HUDEP-2 (cell line): ENCODE measurements at regions not wholly inside any gene's neighbourhood (a gene's known extent, or its start where the extent isn't known, plus 50 kb on each side); places are given as distances from the start of the nearest gene placed in this dataset.

Experiments used
- DNase-seq, 76 experiments: peaks; one replicate each; lab custom pipeline; 2025; ENCODE audit not compliant: unreplicated experiment in 76 of 76; lab: John Stamatoyannopoulos, UW

GRCh38 chr13:110097013-110097412 lies 209.9 kb downstream of the COL4A1 start:
- no peak for DNase-seq

DNA sequence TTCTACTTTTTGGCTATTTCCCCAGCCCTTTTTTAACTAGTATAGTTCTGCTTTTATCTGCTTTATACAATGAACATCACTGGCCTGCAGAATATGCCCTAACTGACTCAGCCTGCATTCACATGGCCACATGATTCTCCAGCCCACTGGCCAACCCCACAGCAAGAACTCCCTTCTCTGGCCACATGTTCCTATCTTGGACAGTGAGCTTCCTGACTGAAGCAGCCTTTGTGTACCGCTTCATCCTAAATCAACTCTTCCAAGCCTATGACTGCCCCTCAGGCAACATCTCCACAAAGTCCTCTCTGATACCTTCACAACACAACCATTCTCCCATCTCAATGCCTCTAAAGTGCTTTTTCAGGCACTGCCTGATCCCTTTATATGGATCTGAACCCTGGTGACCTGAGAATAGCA lies 214.1 kb downstream of the COL4A1 start:
- no peak for DNase-seq

- DNase-seq = no peak
Measured at GRCh38 chr13:110089815-110090214, 217.1 kb downstream of the COL4A1 start.

DNA sequence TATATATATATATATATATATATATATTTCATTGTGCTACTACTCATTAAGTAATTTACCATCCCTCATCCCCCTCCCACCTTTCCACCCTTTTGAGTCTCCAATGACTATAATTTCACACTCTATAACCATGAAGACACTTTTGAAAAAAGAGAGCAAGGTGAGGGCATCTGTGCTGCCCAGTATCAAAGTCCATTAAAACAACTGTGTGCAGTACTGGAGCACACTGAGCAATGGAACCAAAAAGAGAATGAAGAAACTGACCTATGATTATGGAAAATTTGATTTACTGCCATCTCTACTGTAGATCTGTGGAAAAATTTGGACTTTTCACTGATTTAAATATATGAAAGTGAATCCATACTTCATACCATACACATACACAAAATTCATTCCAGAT lies 217.9 kb downstream of the COL4A1 start:
- no peak for DNase-seq

GRCh38 chr13:110073982-110074381 lies 233.0 kb downstream of the COL4A1 start:
- DNase-seq = no peak

DNA sequence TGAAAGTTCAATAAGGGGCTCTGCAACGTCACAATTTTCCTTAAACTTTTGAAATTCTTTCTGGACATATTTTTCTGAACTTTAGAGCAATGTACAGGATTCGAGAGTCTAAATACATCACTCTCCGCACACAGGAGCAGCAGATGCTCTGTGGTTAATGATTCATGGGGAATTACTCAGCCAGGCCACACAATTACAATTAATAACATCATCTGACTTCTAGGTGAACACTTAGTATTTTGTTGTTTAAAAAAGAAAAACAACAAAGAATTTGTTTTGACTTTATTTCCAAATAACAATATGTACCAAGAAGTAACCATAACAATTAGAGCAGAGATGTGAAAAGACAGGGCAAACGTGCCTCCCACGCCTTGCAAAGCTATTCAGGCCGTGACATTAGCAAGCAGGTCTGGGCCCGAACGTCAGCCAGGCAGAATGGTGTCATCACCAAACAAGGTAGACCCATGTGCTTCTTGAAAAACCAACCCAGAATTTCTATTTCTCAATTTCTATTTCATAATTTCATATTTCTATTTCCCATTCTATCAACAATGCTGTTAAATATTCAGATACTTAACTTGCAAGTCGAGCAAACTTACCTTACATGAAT lies 236.3 kb downstream of the COL4A1 start:
- DNase-seq = no peak

DNA sequence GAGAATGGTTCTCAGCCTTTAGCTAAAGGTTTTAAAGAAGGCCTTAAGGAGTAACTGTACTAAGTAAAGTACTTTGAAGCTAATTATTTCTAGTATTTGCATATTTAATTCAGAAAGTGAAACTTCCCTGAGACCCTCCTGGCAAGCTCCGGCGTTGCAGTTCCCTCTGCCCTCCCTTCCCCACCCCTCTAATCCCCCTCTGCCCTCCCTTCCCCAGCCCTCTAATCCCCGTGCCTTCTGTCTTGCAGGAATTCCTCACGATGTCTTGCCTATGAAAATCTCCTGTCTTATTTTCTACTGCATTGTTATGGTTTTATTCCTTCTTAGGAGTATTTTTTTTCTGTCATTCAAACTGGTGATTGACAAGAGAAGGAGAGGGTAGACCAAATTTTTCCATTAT lies 236.9 kb downstream of the COL4A1 start:
- no peak for DNase-seq

DNA sequence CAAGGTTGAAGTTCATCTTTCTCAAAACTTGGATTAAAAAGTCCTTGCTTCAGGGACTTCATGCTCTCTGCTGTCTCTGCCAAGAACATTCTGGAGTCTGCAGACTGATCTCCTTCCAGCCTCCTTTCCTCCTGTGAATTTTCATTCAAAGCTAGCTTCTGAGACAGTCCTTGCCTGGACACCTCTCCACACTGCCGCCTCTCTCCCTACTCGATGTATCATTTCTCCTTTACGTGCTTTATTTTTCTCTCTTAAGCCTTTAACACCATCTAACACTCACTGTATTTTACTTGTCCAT lies 238.8 kb downstream of the COL4A1 start:
- DNase-seq = no peak

GRCh38 chr13:110067355-110068175 lies 239.4 kb downstream of the COL4A1 start:
- DNase-seq = no peak

DNA sequence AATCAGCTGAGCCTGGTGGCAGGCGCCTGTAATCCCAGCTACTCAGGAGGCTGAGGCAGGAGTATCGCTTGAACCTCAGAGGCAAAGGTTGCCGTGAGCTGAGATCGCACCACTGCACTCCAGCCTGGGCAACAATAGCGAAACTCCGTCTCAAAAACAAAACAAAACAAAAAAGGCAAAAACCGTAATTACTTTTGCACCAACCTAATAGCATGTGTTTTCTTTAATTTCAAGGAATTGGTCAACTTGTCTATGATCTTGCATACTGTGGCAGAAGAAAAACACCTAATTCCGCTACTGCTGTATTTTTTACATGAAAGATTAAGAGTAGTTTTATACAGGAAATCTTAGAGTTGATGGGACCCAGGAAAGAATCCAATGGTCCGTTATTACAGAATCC lies 241.2 kb downstream of the COL4A1 start:
- no peak for DNase-seq

DNA sequence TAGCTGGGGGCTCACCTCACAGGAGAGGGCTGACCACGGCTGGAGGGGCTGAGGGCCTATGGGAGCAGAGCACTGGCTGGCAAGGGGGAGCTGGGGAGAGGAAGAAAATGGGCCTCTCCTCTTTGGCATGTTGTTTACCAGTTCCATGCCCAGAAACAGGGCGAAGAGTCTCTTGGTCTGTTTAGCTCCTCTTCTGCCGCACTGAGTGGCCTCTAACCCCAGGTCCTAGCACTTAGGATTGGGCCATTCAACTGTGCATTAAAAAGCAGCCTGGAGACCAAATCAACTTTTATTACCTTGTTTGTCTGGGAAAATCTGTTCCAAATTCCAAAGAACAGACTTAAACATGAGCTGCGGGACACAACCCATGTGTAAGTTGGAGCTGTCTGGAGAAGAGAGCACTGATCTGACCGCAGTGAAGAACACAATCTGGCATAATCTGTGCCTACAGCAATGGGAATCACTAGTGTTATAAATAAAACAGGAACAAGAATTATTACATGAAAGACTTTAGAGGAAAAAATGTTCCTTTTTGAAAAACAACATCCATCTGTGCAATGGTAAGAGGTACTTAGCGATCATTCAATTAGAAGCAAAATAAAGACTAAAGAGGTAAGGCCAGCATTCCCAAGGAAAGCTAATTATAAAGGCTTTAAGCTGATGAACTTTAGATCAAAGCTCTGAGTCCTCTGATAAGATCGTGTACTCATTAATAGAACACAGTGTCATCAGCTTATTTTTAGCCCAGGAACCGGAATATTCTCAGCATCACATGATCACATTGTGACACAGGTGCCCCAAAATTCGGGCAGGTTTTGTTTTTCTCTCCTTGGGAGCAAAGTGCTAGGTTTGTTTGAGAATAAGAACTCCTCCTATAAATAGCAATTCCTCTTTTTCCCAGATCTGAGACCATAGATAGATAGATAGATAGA lies 243.2 kb downstream of the COL4A1 start:
- no peak for DNase-seq

GRCh38 chr13:110062777-110063442 lies 244.0 kb downstream of the COL4A1 start:
- no peak for DNase-seq

DNA sequence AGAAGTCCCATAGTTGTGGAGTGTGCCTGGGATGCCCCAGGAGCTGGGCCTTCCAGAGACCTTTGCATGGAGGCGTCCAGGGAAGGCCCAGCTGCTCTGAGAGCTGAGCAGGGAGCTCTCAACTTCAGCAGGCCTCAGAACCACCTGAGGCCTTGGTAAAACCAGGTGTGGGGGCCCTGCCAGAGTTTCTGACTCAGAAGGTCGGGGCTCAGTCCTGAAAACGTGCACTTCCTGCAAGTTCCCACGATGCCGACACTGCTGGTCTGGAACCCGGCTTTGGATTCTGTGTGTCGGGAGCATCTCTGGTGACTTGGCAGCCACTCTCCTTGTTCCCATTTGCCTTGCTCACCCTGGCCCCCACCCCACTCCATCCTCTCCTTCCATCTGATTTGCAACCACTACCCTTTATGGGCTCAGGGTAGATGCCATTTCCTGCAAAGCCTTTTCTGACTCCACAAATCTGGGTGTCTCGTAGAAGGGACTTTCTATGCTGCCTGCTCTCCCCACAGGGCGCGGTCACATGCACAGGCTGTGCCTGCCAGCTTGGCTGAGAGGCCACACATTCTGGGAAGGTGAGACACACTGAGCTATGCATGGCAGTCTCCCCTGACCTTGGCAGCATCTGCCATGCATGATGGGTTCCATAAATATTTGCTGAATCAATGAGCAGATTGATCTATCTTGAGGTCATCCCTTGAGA lies 244.7 kb downstream of the COL4A1 start:
- no peak for DNase-seq

DNA sequence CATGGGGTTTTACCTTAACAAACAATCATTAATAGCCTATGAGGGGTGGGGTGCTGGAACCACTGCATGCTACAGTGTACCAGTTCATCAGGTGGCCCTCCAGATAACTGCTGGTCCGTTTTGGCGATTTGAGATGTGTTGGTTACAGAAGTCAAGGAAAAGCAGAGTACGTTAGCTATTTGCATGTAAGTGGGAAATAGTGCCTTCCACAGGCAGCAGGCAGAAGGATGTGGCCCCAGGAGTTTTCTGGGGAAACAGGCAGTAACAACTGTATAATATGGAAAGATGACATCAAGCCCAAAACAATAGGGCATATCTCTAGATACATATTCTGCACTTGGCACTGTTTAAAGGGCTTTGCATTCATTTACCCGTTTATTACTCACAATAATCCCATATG lies 245.7 kb downstream of the COL4A1 start:
- no peak for DNase-seq

DNA sequence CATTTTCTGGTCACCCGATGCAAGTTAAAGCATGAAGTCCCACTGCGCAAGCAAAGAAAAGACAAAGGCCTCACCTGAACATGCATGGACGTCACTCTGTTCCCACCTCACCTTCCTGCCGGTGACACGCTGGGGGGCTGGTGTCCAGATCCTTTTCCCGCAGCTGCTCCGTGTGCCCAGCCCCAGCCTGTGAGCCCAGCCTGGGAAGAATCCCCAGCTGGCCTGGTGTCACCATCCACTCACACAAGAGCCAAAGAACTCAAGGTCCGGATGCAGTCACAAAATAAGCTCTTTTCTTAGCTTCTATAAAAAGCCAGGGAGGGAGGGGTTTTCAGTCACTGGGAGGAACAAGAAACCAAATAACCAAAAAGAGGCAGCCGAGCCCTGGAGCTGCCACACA lies 249.9 kb downstream of the COL4A1 start:
- no peak for DNase-seq

DNA sequence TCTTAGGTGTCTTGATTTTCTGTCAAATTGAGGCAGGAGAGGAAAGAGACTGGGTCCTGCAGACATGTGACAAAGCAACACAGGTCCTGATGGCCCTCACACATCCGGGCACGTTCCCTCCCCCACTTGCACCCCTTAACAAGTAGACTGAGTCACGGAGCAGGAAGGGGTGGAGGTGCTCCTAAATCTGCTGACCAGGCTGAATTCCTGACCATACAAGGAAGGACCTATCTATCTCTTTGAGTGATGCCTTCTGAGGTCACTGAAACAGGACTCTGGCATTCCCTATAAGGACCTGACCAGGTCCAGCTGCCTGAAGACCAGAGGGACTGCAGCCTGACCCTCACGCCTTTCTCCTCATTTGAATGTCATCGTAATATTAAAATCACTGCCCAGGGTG lies 250.3 kb downstream of the COL4A1 start:
- no peak for DNase-seq

DNA sequence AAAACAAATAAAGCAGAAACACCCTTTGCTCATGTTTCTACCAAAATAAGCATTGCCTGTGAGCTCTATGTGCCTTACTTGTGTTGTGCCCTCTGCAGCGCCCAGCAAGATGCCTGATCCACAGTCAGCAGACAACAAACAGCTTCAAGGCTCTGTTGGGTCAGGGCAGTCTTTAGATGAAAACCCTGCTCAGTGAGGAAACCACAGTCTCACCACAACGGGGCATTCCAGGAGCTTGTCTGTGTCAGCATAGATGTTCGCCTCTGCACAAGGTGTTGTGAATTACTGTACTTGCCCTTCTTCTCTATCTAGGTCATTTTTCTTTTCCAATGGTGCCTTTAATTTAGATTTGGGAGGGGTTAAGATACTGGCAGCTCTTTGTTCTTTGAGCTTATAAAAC lies 251.9 kb downstream of the COL4A1 start:
- no peak for DNase-seq

DNA sequence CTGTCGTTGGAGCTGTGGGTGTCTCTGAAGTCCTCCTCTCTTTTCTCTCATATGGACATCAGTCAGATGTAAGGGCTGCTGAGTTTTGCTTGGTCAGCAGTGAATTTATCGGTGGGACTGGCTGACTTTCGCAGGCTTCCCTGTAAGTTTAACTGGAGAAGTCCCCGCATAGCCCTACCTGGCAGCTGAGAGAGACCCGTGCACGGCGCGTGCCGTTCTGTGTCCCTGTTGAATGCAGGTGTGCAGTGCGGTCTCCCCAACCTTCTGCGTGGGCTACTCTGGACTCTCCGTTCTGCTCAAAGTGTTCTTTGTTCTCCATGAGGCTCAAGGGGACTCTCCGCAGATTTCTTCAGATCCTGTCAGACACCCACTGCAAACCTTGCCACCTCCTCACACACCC lies 252.9 kb downstream of the COL4A1 start:
- DNase-seq = no peak

DNA sequence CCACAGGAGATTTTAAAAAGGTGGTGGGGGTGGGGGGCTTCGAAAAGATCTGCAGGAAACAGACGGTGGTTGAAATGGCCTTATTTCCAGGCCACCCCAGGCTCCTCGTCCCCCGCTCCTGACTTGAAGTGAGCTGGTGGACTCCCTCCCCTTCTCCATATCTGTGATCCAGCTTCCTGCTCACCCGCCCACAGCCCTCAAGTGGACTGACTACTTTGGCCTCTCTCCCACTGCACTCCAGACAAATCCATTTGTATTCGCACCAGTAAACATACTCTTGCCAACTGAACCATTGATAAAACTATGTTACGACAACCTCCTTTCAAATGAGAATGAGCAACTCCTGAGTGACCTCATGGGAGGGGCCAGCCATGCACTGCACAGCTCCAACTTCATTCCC lies 259.5 kb downstream of the COL4A1 start:
- no peak for DNase-seq

- no peak for DNase-seq
Measured at GRCh38 chr13:110046811-110047210, 260.1 kb downstream of the COL4A1 start.
